Tibial artery (tissue), 4 donors: ENCODE measurements at regions not wholly inside any gene's neighbourhood (a gene's known extent, or its start where the extent isn't known, plus 50 kb on each side); places are given as distances from the start of the nearest gene placed in this dataset.

Source experiments
- DNase-seq, 2 donors: peaks; one replicate each; pipeline ENCODE4 v3.0.0-alpha.2; 2019
- H3K27ac ChIP-seq, 2 donors: fragments of 200-600 bp; sonication (generic) in 1 of 2; 1 replicate in 1 of 2; 2 replicates in 1 of 2; pipeline ENCODE4 v1.5.1; 2018 to 2019; ENCODE audit warnings: mild to moderate bottlenecking in 1 of 2
- H3K27me3 ChIP-seq, 2 donors: fragments of 200-600 bp; sonication (generic) in 1 of 2; one replicate each; pipeline versions ENCODE4 v1.5.1 to v1.6.0; 2016 to 2019
- H3K36me3 ChIP-seq, 3 donors: fragments of 200-600 bp; sonication (generic) in 2 of 3; one replicate each; pipeline ENCODE4 v1.5.1; 2016 to 2019; ENCODE audit warnings: mild to moderate bottlenecking in 2 of 3
- H3K4me1 ChIP-seq, 4 donors: fragments of 200-600 bp; sonication (generic) in 2 of 4; 1 replicate in 3 of 4; 2 replicates in 1 of 4; pipeline ENCODE4 v1.5.1; 2016 to 2019
- H3K4me3 ChIP-seq, 2 donors: fragments of 200-600 bp; sonication (generic) in 1 of 2; 1 replicate in 1 of 2; 2 replicates in 1 of 2; pipeline ENCODE4 v1.5.1; 2018 to 2019; ENCODE audit warnings: mild to moderate bottlenecking in 2 of 2
- H3K9me3 ChIP-seq, 3 donors: fragments of 200-600 bp; sonication (generic) in 1 of 3; one replicate each; pipeline ENCODE4 v1.5.1; 2016 to 2019
- intact Hi-C: fragments of 100-400 bp; cut with DNase I; formaldehyde crosslinking; loops from one replicate; pipeline ENCODE4 v1.15.0; 2023; ENCODE audit warnings: low total_unique reads
- TF ChIP-seq, protein P1 (sequence below), 2 experiments: fragments of 200-600 bp in 1 of 2; fragments of 450-650 bp in 1 of 2; IDR thresholded peaks; one replicate each; pipeline ENCODE4 v1.5.1; 2017 to 2019; ENCODE audit warnings: antibody characterized with exemption in 2 of 2, mild to moderate bottlenecking in 1 of 2, moderate library complexity in 1 of 2

DNA sequence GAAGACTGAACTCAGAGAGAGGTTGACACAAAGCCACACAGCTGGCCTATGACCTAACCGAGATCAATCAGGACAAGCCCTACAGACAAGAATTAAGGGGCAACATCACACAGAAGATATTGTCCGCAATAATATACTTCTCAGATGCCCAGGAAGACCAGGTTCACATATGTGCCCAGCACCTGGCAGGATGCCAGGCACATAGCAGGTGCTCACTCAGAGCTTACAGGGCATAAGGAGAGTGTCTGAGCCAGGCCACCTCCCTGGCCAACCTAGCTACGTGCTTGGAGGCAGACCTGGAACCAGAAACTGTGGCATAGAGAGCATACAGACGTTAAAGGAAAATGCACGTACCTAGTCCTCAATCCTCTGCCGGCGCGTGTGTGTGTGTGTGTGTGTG, 87.0 kb upstream of the LRFN2 start:
- intact Hi-C loops, result no loop called here
- Histone ChIP-seq H3K27me3 (peaks cover 0 to 5% of the 10 kb centered on the region in 2 donors), H3K4me3 (no peak overlapping the region), H3K9me3 (peaks cover 0 to 12% (median 5%) of the 10 kb centered on the region in 3 donors), H3K4me1 (no peaks in the 10 kb centered on the region), H3K27ac (no peak overlapping the region), H3K36me3 (no peaks in the 10 kb centered on the region)
- TF ChIP-seq, protein P1, sequence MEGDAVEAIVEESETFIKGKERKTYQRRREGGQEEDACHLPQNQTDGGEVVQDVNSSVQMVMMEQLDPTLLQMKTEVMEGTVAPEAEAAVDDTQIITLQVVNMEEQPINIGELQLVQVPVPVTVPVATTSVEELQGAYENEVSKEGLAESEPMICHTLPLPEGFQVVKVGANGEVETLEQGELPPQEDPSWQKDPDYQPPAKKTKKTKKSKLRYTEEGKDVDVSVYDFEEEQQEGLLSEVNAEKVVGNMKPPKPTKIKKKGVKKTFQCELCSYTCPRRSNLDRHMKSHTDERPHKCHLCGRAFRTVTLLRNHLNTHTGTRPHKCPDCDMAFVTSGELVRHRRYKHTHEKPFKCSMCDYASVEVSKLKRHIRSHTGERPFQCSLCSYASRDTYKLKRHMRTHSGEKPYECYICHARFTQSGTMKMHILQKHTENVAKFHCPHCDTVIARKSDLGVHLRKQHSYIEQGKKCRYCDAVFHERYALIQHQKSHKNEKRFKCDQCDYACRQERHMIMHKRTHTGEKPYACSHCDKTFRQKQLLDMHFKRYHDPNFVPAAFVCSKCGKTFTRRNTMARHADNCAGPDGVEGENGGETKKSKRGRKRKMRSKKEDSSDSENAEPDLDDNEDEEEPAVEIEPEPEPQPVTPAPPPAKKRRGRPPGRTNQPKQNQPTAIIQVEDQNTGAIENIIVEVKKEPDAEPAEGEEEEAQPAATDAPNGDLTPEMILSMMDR (IDR thresholded peaks at IDR 0.05), result no peak
- no peak for DNase-seq

GRCh38 chr6:40672087-40672486, 84.9 kb upstream of the LRFN2 start:
- H3K4me3 ChIP-seq, result no peak overlapping the region
- no peak overlapping the region for H3K27ac ChIP-seq
- DNase-seq, result no peak
- no peaks in the 10 kb centered on the region for H3K9me3 ChIP-seq
- peaks cover 0 to 5% of the 10 kb centered on the region in 2 donors for H3K27me3 ChIP-seq
- intact Hi-C loops, result no loop called here
- no peaks in the 10 kb centered on the region for H3K36me3 ChIP-seq
- TF ChIP-seq, protein P1 (IDR thresholded peaks at IDR 0.05), result no peak
- no peaks in the 10 kb centered on the region for H3K4me1 ChIP-seq

GRCh38 chr6:40671694-40672050, 84.5 kb upstream of the LRFN2 start:
- intact Hi-C loops, result no loop called here

GRCh38 chr6:40671001-40671693, 84.0 kb upstream of the LRFN2 start:
- TF ChIP-seq, protein P1 (IDR thresholded peaks at IDR 0.05), result no peak
- H3K4me1 ChIP-seq, result no peaks in the 10 kb centered on the region
- intact Hi-C loops, result no loop called here

More at GRCh38 chr6:40671694-40672050, 84.5 kb upstream of the LRFN2 start:
- no peaks in the 10 kb centered on the region for H3K9me3 ChIP-seq
- DNase-seq, result no peak
- TF ChIP-seq, protein P1 (IDR thresholded peaks at IDR 0.05), result no peak
- H3K36me3 ChIP-seq, result no peaks in the 10 kb centered on the region
- H3K4me3 ChIP-seq, result no peak overlapping the region
- H3K27ac ChIP-seq, result no peak overlapping the region
- peaks cover 0 to 5% of the 10 kb centered on the region in 2 donors for H3K27me3 ChIP-seq
- H3K4me1 ChIP-seq, result no peaks in the 10 kb centered on the region

DNA sequence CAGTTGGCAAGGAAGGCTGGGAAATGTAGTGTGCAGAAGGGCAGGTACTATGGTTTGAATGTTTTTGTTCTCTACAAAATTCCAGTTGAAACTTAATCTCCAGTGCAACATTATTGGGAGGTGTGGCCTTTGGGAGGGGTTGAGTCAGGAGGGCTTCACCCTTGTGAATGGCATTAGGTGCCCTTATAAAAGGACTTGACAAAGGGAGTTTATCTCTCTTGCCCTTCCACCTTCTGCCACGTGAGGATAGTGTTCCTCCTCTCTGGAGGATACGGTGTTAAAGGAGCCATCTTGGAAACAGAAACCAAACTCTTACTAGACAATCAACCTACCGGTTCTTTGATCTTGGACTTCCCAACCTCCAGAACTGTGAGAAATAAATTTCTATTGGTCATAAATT, 82.2 kb upstream of the LRFN2 start:
- TF ChIP-seq, protein P1 (IDR thresholded peaks at IDR 0.05), result no peak
- Histone ChIP-seq H3K36me3 (no peaks in the 10 kb centered on the region), H3K27me3 (peaks cover 0 to 5% of the 10 kb centered on the region in 2 donors), H3K9me3 (peaks cover 3 to 18% (median 17%) of the 10 kb centered on the region in 3 donors), H3K27ac (no peak overlapping the region), H3K4me3 (no peak overlapping the region), H3K4me1 (no peaks in the 10 kb centered on the region)
- intact Hi-C loops, result no loop called here
- no peak for DNase-seq

More at GRCh38 chr6:40671001-40671693, 84.0 kb upstream of the LRFN2 start:
- no peaks in the 10 kb centered on the region for H3K36me3 ChIP-seq
- H3K27me3 ChIP-seq, result peaks cover 0 to 5% of the 10 kb centered on the region in 2 donors
- no peak overlapping the region for H3K4me3 ChIP-seq
- H3K27ac ChIP-seq, result no peak overlapping the region
- H3K9me3 ChIP-seq, result peaks cover 0 to 1% (median 0%) of the 10 kb centered on the region in 3 donors
- DNase-seq, result no peak
